ENCODE measurements at regions not wholly inside any gene's neighbourhood (a gene's known extent, or its start where the extent isn't known, plus 50 kb on each side); places are given as distances from the start of the nearest gene placed in this dataset.
"Not testable (repeated sequence)": the region's sequence is repeated elsewhere in the genome, so short reads cannot be mapped to it uniquely, and the experiment has no call there.

DNA sequence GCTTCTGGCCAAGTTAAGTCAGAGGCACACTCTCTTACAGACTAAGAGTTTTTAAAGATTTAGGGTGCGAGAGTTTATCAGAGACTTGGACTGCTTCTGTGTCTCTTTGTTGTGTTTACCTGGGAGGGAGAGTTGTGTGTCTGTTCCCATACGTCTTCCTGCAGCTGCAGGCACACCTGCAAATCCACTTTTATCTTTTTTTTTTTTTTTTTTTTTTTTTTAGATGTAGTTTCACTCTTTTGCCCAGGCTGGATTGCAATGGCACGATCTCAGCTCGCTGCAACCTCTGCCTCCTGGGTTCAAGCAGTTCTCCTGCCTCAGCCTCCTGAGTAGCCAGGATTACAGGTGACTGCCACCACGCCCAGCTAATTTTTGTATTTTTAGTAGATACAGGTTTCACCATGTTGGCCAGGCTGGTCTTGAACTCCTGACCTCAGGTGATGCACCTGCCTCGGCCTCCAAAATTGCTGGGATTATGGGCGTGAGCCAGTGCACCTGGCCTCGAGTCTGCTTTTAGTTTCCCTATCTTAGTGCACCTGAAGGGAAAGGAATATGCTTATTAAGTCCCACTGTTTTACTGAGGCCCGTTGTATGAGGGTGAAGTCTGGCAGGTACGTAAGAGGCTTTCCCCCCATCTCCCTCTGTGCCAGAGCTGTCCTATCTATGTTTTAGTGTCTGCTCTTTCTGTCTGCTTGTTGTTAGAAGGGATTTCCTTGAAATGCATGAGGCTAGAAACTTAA, 1488.0 kb downstream of the CDH11 start:
- not testable (repeated sequence) for H3K4me1 ChIP-seq (ENCODE audit: control insufficient read depth, insufficient read depth, low read length, unreplicated experiment); H3K27me3 ChIP-seq (ENCODE audit: insufficient read depth, low read length); H2AFZ ChIP-seq (ENCODE audit: low read length, unreplicated experiment); H3K4me3 ChIP-seq (ENCODE audit: low read depth, low read length); H3K79me2 ChIP-seq (ENCODE audit: control insufficient read depth, insufficient read depth, low read length, unreplicated experiment); H3K27ac ChIP-seq (ENCODE audit: low read depth, low read length); H3K36me3 ChIP-seq (ENCODE audit: insufficient read depth, low read length)

DNA sequence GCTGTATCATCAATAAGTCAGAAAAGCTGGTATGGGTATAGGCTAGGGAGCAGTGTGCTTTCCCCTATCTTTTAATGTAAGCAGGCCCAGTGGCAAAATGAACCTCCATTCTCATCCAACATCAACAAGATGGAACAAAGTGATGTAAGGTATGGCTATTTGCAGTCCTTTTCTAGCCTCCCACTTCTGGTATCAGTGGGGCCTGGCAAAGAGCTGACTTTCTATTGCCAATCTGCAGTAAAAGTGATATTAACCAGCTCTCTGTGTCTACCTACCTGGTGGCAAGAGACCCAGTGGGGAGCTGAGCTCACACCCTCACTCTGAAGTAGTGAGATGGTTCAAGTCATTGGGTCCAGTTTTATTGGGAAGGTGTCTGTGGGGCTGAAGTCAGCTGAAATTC, 1492.6 kb downstream of the CDH11 start:
- Histone ChIP-seq H3K4me1 (ENCODE audit: control insufficient read depth, insufficient read depth, low read length, unreplicated experiment) (no peaks in the 10 kb centered on the region), H3K27me3 (ENCODE audit: insufficient read depth, low read length) (no peaks in the 10 kb centered on the region), H3K27ac (ENCODE audit: low read depth, low read length) (no peak overlapping the region), H3K36me3 (ENCODE audit: insufficient read depth, low read length) (no peaks in the 10 kb centered on the region), H3K4me3 (ENCODE audit: low read depth, low read length) (no peak overlapping the region), H3K79me2 (ENCODE audit: control insufficient read depth, insufficient read depth, low read length, unreplicated experiment) (no peaks in the 10 kb centered on the region), H2AFZ (ENCODE audit: low read length, unreplicated experiment) (no peak overlapping the region)

DNA sequence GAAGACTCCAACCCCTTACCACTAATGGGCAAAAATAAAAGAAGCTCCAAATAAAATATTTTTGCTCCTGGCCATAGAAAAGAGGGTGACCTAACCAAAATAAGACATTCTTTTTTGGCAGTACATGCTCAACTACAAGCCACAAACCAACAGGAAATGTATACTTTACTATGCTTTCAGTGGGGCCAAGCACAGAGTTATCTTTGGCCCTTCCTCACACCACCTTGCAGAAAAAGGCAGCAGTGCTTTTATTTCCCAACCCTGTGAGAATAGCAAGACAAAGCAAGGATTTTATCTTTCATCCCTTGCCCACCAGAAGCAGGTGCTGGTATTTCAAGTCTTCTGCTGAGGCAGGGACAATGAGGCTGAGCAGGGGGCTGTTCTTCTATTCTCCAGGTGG, 1493.1 kb downstream of the CDH11 start:
- H3K27ac ChIP-seq (ENCODE audit: low read depth, low read length), result no peak overlapping the region
- H3K4me1 ChIP-seq (ENCODE audit: control insufficient read depth, insufficient read depth, low read length, unreplicated experiment), result no peaks in the 10 kb centered on the region
- no peaks in the 10 kb centered on the region for H3K36me3 ChIP-seq (ENCODE audit: insufficient read depth, low read length)
- no peaks in the 10 kb centered on the region for H3K27me3 ChIP-seq (ENCODE audit: insufficient read depth, low read length)
- no peak overlapping the region for H3K4me3 ChIP-seq (ENCODE audit: low read depth, low read length)
- no peak overlapping the region for H2AFZ ChIP-seq (ENCODE audit: low read length, unreplicated experiment)
- no peaks in the 10 kb centered on the region for H3K79me2 ChIP-seq (ENCODE audit: control insufficient read depth, insufficient read depth, low read length, unreplicated experiment)

DNA sequence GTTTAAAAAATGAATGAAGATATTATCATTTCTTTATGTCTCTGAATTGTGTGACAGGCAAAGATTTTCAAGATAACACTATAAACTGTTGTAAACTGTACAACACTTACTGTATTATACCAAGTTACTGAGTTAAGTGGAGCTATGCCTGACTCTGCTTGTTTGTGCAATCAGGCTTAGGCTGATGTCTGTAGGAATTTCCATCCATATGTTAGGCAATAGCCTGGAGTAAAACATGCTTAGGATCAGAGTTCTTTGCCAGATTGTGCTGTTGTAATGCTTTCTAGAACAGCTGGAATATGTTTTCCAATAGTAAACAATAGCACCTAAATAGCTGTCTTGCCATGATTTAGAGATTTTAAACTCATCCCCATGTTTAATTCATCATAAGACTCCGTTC, 1496.7 kb downstream of the CDH11 start:
- Histone ChIP-seq H3K4me3 (ENCODE audit: low read depth, low read length) (no peak overlapping the region), H3K36me3 (ENCODE audit: insufficient read depth, low read length) (no peaks in the 10 kb centered on the region), H3K79me2 (ENCODE audit: control insufficient read depth, insufficient read depth, low read length, unreplicated experiment) (no peaks in the 10 kb centered on the region), H2AFZ (ENCODE audit: low read length, unreplicated experiment) (no peak overlapping the region), H3K27ac (ENCODE audit: low read depth, low read length) (no peak overlapping the region), H3K27me3 (ENCODE audit: insufficient read depth, low read length) (no peaks in the 10 kb centered on the region), H3K4me1 (ENCODE audit: control insufficient read depth, insufficient read depth, low read length, unreplicated experiment) (no peaks in the 10 kb centered on the region)

DNA sequence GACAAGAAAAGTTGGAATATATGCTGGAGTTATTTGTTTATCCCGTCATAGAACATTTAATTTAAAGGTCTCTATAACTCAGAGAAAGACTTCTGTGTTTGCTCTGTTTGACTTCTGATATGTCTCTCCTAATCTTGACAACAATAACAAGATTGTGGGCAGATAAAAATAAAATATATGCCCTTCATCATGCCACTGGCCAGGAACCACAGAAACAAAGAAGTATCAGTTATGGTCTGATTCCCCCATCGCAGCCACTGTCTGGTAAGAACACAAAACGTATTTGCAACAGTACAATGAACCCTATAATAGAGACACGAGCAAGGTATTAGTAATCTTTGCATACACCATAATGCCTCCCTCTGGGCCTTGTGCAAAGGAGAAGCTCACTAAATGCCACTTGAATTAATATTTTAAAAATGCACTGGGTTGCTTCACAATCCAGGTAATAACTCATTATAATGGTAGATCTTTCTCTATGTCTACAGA, 1498.3 kb downstream of the CDH11 start:
- H3K4me1 ChIP-seq (ENCODE audit: control insufficient read depth, insufficient read depth, low read length, unreplicated experiment), result no peaks in the 10 kb centered on the region
- no peak overlapping the region for H3K27ac ChIP-seq (ENCODE audit: low read depth, low read length)
- H3K27me3 ChIP-seq (ENCODE audit: insufficient read depth, low read length), result no peaks in the 10 kb centered on the region
- no peaks in the 10 kb centered on the region for H3K36me3 ChIP-seq (ENCODE audit: insufficient read depth, low read length)
- H3K4me3 ChIP-seq (ENCODE audit: low read depth, low read length), result no peak overlapping the region
- no peaks in the 10 kb centered on the region for H3K79me2 ChIP-seq (ENCODE audit: control insufficient read depth, insufficient read depth, low read length, unreplicated experiment)
- no peak overlapping the region for H2AFZ ChIP-seq (ENCODE audit: low read length, unreplicated experiment)

DNA sequence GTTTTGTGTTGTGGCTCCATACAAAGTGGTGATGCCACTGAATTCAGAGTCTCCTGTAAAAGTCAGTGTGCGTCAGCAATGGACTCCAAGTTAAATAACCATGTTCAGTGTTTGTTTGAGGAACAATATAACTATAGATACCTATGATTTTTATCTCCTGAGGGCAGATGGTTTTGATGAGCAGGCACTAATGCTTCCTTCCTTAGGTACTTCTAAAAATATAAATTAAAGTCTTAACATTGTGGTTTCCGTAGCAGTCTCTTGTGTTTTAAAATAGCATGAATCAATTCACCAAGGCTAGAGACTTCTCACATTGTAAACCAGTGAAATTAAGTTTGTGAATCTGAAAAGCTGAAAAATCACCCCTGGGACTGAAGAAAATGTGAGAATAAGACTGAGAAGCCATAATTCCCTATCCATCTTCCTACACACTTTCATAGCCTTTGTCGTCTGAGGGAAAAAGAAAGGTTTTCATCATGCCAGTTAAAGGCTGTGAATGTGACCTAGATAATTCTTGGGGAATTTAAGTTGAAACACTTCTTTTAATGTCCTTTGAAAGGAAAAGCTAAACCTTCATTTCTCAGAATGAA, 1502.9 kb downstream of the CDH11 start:
- Histone ChIP-seq H3K27me3 (ENCODE audit: insufficient read depth, low read length) (no peaks in the 10 kb centered on the region), H3K27ac (ENCODE audit: low read depth, low read length) (no peak overlapping the region), H3K79me2 (ENCODE audit: control insufficient read depth, insufficient read depth, low read length, unreplicated experiment) (no peaks in the 10 kb centered on the region), H2AFZ (ENCODE audit: low read length, unreplicated experiment) (no peak overlapping the region), H3K4me1 (ENCODE audit: control insufficient read depth, insufficient read depth, low read length, unreplicated experiment) (no peaks in the 10 kb centered on the region), H3K36me3 (ENCODE audit: insufficient read depth, low read length) (no peaks in the 10 kb centered on the region), H3K4me3 (ENCODE audit: low read depth, low read length) (no peak overlapping the region)

DNA sequence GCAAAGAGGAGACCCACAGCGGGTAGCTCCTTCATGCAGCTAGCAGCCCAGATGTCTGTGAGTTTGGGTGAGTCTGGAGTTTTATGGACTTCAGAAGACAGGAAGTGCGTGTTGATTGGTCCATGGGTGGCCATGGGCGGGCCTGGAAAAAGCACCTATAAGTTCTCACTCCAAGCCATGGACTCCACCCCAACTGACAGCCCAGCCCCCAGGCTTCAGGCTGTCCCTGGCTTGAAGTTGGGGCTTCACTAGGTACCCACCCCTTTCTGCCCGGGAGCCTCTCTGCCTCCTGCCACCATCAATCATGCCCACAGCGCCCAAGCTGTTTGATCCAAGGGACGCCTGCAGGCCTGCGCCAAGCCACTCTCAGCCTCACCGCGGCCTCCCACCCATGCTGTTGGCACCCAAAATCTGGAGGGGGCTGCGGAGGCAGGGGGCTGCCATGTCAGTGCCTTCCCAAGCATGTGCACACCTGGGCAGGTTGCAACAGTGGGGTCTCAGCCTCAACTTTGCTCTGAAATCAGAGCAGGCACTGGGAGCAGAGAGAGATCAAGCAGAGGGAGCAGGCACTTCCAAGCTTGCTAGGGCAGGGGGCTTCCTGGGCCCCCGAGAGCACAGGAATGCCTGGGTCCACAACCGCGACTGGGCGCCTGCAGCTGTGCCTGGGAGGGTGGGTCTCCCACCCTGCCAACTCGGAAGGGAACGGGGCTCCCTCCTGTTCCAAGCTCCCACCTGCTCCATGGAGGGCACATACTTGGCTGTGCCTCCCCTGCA, 1503.7 kb downstream of the CDH11 start:
- no peak overlapping the region for H3K27ac ChIP-seq (ENCODE audit: low read depth, low read length)
- no peak overlapping the region for H2AFZ ChIP-seq (ENCODE audit: low read length, unreplicated experiment)

DNA sequence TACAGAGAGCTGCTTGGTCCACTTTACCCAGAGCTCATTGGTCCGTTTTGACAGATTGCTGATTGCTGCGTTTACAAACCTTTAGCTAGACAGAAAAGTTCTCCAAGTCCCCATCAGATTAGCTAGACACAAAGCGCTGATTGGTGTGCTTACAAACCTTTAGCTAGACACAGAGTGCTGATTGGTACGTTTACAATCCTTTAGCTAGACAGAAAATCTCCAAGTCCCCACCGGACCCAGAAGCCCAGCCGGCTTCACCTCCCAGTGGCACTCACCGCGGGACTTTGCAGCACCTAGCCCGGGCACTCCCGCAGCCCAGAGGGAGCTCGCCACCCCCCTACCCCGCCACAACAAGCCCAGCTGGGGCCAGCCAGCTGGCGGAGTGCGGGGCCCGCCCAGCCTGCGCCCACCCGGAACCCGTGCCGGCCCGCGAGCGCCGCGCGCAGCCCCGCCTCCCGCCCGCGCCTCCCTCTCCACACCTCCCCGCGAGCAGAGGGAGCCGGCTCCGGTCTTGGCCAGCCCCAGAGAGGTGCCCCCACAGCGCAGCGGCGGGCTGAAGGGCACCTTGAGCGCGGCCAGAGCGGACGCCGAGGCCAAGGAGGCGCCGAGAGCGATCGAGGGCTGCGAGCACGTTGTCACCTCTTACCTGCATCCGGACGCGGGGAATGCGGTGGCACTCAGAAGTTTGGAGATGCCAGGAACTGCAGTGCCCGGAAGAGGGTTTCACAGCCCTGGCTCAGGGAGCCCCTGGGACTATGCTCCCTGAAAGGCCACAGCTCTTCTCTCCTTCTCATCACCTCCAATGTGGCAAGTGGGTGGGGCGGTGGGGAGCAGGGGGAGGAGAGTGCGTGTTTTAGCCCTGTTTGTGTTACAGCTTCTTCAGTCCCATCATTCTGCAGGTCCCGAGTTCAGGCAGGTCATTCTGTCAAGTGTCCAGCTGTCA, 1504.5 kb downstream of the CDH11 start:
- Histone ChIP-seq H3K27me3 (ENCODE audit: insufficient read depth, low read length) (no peaks in the 10 kb centered on the region), H3K4me3 (ENCODE audit: low read depth, low read length) (no peak overlapping the region), H3K36me3 (ENCODE audit: insufficient read depth, low read length) (no peaks in the 10 kb centered on the region), H3K79me2 (ENCODE audit: control insufficient read depth, insufficient read depth, low read length, unreplicated experiment) (no peaks in the 10 kb centered on the region), H3K27ac (ENCODE audit: low read depth, low read length) (no peak overlapping the region), H3K4me1 (ENCODE audit: control insufficient read depth, insufficient read depth, low read length, unreplicated experiment) (no peaks in the 10 kb centered on the region), H2AFZ (ENCODE audit: low read length, unreplicated experiment) (no peak overlapping the region)

More for the DNA sequence above, 1503.7 kb downstream of the CDH11 start:
- Histone ChIP-seq H3K27me3 (ENCODE audit: insufficient read depth, low read length) (no peaks in the 10 kb centered on the region), H3K36me3 (ENCODE audit: insufficient read depth, low read length) (no peaks in the 10 kb centered on the region), H3K79me2 (ENCODE audit: control insufficient read depth, insufficient read depth, low read length, unreplicated experiment) (no peaks in the 10 kb centered on the region), H3K4me3 (ENCODE audit: low read depth, low read length) (no peak overlapping the region), H3K4me1 (ENCODE audit: control insufficient read depth, insufficient read depth, low read length, unreplicated experiment) (no peaks in the 10 kb centered on the region)

DNA sequence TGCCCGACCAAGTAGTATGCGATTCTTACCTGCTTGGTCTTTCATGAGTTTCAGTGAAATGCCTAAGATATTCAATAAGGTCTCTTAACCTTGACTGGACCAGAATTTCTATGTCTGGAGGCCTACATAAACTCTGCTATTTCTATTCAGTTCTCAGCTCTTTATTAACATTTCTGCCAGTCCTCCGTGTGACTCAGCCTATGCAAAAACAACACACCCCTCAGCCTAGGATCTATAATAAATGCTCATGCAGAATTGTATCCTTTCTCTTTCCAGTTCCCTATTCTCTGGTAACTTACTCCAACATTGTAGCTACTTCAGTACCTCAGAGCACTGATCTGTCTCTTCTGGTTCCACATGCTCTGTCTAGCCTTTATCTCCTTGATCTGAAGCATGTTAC, 1507.4 kb downstream of the CDH11 start:
- H3K79me2 ChIP-seq (ENCODE audit: control insufficient read depth, insufficient read depth, low read length, unreplicated experiment), result no peaks in the 10 kb centered on the region
- no peak overlapping the region for H3K4me3 ChIP-seq (ENCODE audit: low read depth, low read length)
- H3K36me3 ChIP-seq (ENCODE audit: insufficient read depth, low read length), result no peaks in the 10 kb centered on the region
- H3K27ac ChIP-seq (ENCODE audit: low read depth, low read length), result no peak overlapping the region
- no peaks in the 10 kb centered on the region for H3K27me3 ChIP-seq (ENCODE audit: insufficient read depth, low read length)
- H3K4me1 ChIP-seq (ENCODE audit: control insufficient read depth, insufficient read depth, low read length, unreplicated experiment), result no peaks in the 10 kb centered on the region
- no peak overlapping the region for H2AFZ ChIP-seq (ENCODE audit: low read length, unreplicated experiment)

DNA sequence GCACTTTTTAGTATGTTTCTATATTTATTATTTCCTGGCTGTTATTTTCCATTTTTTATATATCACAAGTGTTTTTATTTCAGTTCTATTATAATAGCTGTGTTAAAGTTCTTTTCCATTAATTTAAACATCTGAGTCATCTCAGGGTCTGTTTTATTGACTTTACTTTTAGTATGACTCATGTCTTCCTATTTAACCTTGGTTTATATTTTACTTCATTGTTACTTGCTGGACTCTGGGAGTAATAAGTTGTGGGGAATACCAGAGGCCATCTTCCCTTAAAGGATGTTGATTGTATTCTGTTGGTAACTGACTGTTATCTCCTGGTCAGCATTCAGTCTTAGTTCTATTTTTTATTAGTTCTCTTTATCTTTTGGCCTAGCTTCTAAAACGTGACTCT, 1508.2 kb downstream of the CDH11 start:
- Histone ChIP-seq H3K36me3 (ENCODE audit: insufficient read depth, low read length) (no peaks in the 10 kb centered on the region), H3K4me1 (ENCODE audit: control insufficient read depth, insufficient read depth, low read length, unreplicated experiment) (no peaks in the 10 kb centered on the region), H2AFZ (ENCODE audit: low read length, unreplicated experiment) (no peak overlapping the region), H3K4me3 (ENCODE audit: low read depth, low read length) (no peak overlapping the region), H3K27ac (ENCODE audit: low read depth, low read length) (no peak overlapping the region), H3K79me2 (ENCODE audit: control insufficient read depth, insufficient read depth, low read length, unreplicated experiment) (no peaks in the 10 kb centered on the region), H3K27me3 (ENCODE audit: insufficient read depth, low read length) (no peaks in the 10 kb centered on the region)

Data from ACC112 (cell line).